ENCODE measurements at regions not wholly inside any gene's neighbourhood (a gene's known extent, or its start where the extent isn't known, plus 50 kb on each side); places are given as distances from the start of the nearest gene placed in this dataset.

DNA sequence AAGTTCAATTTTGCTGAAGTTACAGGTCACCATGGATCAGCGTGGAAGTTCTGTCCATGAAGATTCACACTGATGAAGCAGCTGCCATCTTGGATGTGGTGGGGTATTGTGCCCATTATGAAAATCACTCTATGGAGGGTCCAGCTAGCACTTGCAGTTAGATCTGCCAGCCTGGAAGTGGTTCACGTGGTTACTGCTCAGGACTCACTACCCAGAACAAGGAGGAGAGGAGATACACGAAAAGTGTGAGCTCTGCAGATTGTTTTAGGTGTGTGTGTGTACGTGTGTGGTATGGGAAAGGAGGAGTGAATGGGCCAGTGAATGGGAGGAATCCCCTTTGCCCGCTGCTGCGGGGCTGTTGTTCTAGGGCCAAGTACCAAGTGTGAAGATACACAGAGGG lies 333.4 kb downstream of the MAF start:
- DNase-seq (ENCODE audit: low read depth) = no peak
- TF ChIP-seq, protein P1, sequence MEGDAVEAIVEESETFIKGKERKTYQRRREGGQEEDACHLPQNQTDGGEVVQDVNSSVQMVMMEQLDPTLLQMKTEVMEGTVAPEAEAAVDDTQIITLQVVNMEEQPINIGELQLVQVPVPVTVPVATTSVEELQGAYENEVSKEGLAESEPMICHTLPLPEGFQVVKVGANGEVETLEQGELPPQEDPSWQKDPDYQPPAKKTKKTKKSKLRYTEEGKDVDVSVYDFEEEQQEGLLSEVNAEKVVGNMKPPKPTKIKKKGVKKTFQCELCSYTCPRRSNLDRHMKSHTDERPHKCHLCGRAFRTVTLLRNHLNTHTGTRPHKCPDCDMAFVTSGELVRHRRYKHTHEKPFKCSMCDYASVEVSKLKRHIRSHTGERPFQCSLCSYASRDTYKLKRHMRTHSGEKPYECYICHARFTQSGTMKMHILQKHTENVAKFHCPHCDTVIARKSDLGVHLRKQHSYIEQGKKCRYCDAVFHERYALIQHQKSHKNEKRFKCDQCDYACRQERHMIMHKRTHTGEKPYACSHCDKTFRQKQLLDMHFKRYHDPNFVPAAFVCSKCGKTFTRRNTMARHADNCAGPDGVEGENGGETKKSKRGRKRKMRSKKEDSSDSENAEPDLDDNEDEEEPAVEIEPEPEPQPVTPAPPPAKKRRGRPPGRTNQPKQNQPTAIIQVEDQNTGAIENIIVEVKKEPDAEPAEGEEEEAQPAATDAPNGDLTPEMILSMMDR (IDR thresholded peaks at IDR 0.05; ENCODE audit: low read length, missing control alignments) = no peak
- no peak overlapping the region for H3K4me3 ChIP-seq (replicated peaks; ENCODE audit: low read depth, low read length)

DNA sequence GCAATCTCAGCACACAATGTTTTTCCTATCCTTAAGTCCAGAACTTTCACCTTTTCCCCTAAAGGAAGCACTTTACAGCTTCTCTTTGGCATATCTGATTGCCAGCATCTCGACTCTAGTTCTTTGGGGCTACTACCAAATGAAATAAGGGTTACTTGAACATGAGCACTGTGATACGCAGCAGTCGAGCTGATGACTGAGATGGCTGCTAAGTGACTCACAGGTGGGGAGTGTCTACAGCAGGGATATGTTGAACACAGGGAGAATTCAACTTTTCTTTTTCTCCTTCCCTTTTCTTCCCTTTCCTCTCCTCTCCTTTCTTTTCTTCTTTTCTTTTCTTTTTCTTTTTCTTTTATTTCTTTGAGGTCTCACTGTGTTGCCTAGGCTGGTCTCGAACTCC lies 334.8 kb downstream of the MAF start:
- H3K4me3 ChIP-seq (replicated peaks; ENCODE audit: low read depth, low read length) = no peak overlapping the region
- DNase-seq (ENCODE audit: low read depth) = no peak
- TF ChIP-seq, protein P1 (IDR thresholded peaks at IDR 0.05; ENCODE audit: low read length, missing control alignments) = no peak

DNA sequence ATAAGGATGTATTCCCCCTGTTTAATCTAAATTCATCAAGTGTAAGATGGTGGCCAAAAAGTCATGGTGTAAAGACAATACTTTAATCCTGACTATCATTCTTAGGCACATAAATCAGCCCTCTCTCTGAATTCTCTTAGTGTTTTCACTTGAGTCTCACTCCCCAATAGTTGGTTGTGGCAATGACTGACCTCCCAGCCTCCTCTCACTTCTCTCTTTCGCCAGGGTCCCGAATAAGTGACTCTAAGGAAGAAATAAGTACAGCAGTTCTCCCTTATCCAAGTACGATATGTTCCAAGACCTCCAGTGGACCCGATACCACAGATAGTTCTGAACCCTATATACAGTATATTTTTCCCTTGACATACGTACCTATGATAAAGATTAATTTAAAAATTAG lies 335.3 kb downstream of the MAF start:
- no peak overlapping the region for H3K4me3 ChIP-seq (replicated peaks; ENCODE audit: low read depth, low read length)
- no peak for DNase-seq (ENCODE audit: low read depth)
- TF ChIP-seq, protein P1 (IDR thresholded peaks at IDR 0.05; ENCODE audit: low read length, missing control alignments) = no peak

DNA sequence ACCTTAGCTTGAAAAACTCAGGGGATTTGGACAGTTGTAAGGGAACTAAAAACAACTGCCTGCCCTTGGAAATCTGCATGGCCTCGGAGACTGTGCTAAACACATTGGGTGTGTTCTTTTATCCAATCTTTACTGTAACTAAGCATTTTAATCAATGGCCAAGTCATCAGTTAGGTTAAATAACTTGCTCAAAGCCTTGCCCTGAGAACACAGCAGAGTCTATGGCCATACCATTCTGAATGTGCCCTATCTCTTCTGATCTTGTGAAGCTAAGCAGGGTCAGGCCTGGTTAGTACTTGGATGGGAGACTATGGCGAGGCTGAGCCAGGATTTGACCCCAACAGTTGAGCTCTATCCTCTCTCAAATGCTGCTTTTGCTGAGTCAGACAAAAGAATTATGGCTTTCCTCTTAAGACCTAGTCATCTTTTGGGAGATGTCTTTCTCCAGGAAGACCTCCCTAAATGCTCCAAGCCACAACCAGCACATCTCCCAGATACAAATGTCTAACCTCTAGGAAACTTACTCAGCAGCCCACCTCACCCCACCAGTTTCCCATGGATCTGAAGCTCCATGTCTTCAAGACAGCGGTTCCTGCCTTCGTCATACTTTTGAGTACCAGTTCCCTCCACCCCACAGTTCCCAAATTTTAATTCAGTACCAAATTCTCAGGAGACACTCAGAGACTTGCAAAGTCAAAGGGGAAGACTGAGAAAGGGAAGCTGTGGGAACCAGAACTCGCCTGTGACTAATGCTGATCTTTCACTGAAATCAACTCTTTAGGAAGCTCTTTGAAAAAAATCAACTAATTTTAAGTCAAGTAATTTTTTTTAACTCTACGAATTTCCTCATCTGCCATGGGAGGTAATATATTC lies 336.1 kb downstream of the MAF start:
- no peak for DNase-seq (ENCODE audit: low read depth)
- no peak overlapping the region for H3K4me3 ChIP-seq (replicated peaks; ENCODE audit: low read depth, low read length)
- TF ChIP-seq, protein P1 (IDR thresholded peaks at IDR 0.05; ENCODE audit: low read length, missing control alignments) = no peak

DNA sequence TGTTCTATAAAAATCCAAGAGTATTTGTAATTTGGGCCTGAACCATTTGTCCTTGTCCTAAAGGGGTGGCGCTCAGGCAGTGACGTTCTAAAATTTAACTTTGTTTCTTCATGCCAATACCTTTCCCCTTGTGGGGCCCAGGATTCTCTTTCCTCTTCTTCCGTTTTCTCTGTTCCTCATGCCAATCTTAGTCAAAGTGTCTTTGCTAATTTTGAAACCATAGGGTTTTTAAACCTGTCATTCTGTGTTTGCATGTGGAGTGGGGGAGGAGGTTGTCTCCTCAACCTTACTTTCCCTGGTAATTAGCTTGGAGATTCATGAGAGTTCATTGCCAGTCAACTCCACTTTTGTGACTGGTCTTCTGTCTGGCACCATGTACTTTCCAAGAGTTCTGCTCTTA lies 337.1 kb downstream of the MAF start:
- TF ChIP-seq, protein P1 (IDR thresholded peaks at IDR 0.05; ENCODE audit: low read length, missing control alignments) = no peak
- no peak for DNase-seq (ENCODE audit: low read depth)
- no peak overlapping the region for H3K4me3 ChIP-seq (replicated peaks; ENCODE audit: low read depth, low read length)

Data from fibroblast of pulmonary artery (primary cell).